Osteocyte (in vitro differentiated cells): ENCODE measurements at regions not wholly inside any gene's neighbourhood (a gene's known extent, or its start where the extent isn't known, plus 50 kb on each side); places are given as distances from the start of the nearest gene placed in this dataset.

Experiments
- DNase-seq: peaks from one replicate; pipeline ENCODE4 v3.0.0; 2021; ENCODE audit warnings: mixed read lengths; ENCODE audit not compliant: unreplicated experiment; ENCODE audit errors: extremely low spot score
- H3K27ac Mint-ChIP-seq: one replicate; pipeline ENCODE4 v1.8.0; 2021; ENCODE audit warnings: mild to moderate bottlenecking, mixed read lengths; ENCODE audit not compliant: unreplicated experiment
- H3K27me3 Mint-ChIP-seq: one replicate; pipeline ENCODE4 v1.8.0; 2021; ENCODE audit warnings: mixed read lengths; ENCODE audit not compliant: unreplicated experiment
- H3K36me3 Mint-ChIP-seq: one replicate; pipeline ENCODE4 v1.8.0; 2021; ENCODE audit warnings: mixed read lengths; ENCODE audit not compliant: unreplicated experiment
- H3K4me1 Mint-ChIP-seq: one replicate; pipeline ENCODE4 v1.8.0; 2021; ENCODE audit warnings: mixed read lengths; ENCODE audit not compliant: unreplicated experiment
- H3K4me3 Mint-ChIP-seq: one replicate; pipeline ENCODE4 v1.8.0; 2021; ENCODE audit warnings: mild to moderate bottlenecking, moderate library complexity, mixed read lengths; ENCODE audit not compliant: unreplicated experiment
- H3K9me3 Mint-ChIP-seq: one replicate; pipeline ENCODE4 v1.8.0; 2021; ENCODE audit warnings: mixed read lengths; ENCODE audit not compliant: unreplicated experiment
- TF ChIP-seq, protein P1 (sequence below): fragments of 200-600 bp; sonication (generic); IDR thresholded peaks from 2 replicates; pipeline ENCODE4 v1.5.0; 2021; ENCODE audit warnings: antibody characterized with exemption, mild to moderate bottlenecking, moderate library complexity

DNA sequence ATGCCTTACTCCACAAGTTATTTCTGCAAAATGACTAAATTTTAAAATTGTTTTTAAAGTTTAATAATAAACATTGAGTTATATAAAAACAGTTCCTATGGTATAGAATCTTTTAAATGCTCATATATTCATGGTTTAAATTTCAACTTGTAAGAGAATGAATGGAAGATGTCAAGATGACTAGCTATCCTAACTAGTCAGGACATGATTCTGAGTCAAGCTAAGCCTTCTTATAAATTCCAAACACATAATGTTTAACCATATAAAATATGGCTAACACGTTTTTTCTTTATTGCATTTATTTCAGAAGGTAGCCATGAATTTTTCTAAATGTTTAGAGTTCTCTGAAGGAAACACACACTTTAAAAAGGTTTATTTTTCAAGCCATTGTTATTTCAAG is 320.4 kb downstream of the CBLN2 start:
- no peak overlapping the region for H3K27ac Mint-ChIP-seq

DNA sequence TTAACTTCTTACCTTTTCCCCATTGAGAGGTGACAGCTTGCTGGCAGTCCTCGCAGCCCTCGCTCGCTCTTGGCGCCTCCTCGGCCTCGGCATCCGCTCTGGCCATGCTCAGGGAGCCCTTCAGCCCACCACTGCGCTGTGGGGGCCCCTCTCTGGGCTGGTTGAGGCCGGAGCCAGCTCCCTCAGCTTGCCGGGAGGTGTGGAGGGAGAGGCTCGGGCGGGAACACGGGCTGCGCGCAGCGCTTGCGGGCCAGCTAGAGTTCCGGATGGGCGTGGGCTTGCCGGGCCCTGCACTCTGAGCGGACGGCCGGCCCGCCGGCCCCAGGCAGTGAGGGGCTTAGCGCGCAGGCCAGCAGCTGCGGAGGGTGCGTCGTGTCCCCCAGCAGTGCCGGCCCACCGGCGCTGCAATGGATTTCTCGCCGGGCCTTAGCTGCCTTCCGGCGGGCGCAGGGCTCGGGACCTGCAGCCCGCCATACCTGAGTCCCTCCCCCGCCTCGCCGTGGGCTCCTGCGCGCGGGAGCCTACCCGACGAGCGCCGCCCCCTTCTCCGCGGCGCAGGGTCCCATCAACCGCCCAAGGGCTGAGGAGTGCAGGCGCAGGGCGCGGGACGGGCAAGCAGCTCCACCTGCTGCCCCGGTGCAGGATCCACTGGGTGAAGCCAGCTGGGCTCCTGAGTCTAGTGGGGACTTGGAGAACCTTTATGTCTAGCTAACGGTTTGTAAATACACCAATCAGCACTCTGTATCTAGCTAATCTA is 335.0 kb downstream of the CBLN2 start:
- Mint-ChIP-seq H3K9me3 (peaks cover 14% of the 10 kb centered on the region), H3K27ac (no peak overlapping the region), H3K27me3 (no peaks in the 10 kb centered on the region), H3K4me1 (no peaks in the 10 kb centered on the region), H3K36me3 (no peaks in the 10 kb centered on the region), H3K4me3 (no peak overlapping the region)
- TF ChIP-seq, protein P1, sequence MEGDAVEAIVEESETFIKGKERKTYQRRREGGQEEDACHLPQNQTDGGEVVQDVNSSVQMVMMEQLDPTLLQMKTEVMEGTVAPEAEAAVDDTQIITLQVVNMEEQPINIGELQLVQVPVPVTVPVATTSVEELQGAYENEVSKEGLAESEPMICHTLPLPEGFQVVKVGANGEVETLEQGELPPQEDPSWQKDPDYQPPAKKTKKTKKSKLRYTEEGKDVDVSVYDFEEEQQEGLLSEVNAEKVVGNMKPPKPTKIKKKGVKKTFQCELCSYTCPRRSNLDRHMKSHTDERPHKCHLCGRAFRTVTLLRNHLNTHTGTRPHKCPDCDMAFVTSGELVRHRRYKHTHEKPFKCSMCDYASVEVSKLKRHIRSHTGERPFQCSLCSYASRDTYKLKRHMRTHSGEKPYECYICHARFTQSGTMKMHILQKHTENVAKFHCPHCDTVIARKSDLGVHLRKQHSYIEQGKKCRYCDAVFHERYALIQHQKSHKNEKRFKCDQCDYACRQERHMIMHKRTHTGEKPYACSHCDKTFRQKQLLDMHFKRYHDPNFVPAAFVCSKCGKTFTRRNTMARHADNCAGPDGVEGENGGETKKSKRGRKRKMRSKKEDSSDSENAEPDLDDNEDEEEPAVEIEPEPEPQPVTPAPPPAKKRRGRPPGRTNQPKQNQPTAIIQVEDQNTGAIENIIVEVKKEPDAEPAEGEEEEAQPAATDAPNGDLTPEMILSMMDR: no peak
- no peak for DNase-seq

More for the DNA sequence above, 320.4 kb downstream of the CBLN2 start:
- Mint-ChIP-seq H3K27me3 (no peaks in the 10 kb centered on the region), H3K36me3 (no peaks in the 10 kb centered on the region), H3K4me3 (no peak overlapping the region), H3K4me1 (no peaks in the 10 kb centered on the region), H3K9me3 (no peaks in the 10 kb centered on the region)
- TF ChIP-seq, protein P1: no peak
- DNase-seq: no peak

DNA sequence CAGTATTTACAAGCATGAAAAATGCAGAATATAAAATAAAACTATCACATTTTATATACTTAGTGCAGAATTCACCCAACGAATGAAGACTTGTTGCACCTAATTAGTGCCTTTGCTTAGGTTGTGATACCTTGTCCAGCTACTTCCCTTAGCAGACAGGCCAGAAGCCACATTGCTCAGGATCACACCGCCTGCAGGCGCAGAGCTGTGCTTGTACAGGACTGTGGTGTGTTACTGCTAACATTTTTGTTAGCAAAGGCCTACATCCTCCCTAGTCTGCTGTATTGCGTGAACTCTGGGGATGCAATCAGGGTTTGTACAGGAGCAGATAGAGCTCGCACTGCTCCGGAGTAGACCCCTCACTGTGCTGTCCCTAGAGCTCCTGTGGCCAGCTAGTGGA is 336.9 kb downstream of the CBLN2 start:
- H3K4me1 Mint-ChIP-seq: no peaks in the 10 kb centered on the region
- no peak overlapping the region for H3K27ac Mint-ChIP-seq
- H3K27me3 Mint-ChIP-seq: no peaks in the 10 kb centered on the region
- no peak for DNase-seq
- H3K9me3 Mint-ChIP-seq: peaks cover 14% of the 10 kb centered on the region
- no peak overlapping the region for H3K4me3 Mint-ChIP-seq
- TF ChIP-seq, protein P1: no peak
- no peaks in the 10 kb centered on the region for H3K36me3 Mint-ChIP-seq

DNA sequence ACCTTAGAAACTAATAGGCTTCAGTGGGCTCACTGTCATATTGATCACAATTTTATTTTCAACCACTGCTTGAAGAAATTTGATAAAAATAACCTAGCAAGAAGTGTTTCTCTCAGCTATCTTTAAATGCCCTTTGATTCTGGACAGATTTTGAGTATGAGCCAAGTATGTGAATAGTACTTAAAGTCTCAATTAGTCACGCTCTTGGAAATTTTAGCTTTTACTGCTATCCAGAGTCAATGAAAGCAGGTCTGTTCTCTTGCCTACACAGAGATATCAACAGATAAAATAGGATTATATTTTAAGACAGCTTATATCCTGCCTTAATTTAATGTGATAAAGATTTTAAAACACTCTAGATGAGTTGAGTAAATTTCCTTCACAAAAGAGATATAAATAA is 337.3 kb downstream of the CBLN2 start:
- H3K27me3 Mint-ChIP-seq: no peaks in the 10 kb centered on the region
- TF ChIP-seq, protein P1: no peak
- no peak overlapping the region for H3K4me3 Mint-ChIP-seq
- no peak for DNase-seq
- H3K36me3 Mint-ChIP-seq: no peaks in the 10 kb centered on the region
- H3K4me1 Mint-ChIP-seq: no peaks in the 10 kb centered on the region
- H3K27ac Mint-ChIP-seq: no peak overlapping the region
- H3K9me3 Mint-ChIP-seq: peaks cover 14% of the 10 kb centered on the region

DNA sequence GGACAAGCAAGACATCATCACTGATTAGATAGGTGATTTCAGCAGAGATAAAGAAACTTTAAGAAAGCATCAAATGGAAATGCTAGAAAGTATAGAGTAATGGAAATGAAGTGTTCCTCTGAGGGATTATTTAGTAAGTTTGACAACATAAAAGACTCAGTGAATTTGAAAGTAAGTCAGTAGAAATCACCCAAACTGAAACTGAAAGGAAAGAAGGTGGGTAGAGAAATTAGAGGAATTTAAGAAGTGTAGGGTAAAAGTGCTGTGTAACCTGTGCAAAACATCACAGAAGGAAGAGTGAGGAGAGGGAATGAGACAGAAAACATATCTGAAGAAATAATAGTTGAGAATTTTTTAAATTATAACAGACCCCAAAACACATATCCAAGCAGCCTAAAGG is 343.1 kb downstream of the CBLN2 start:
- H3K27me3 Mint-ChIP-seq: no peaks in the 10 kb centered on the region
- H3K4me1 Mint-ChIP-seq: no peaks in the 10 kb centered on the region
- no peaks in the 10 kb centered on the region for H3K36me3 Mint-ChIP-seq
- H3K4me3 Mint-ChIP-seq: no peak overlapping the region
- no peak overlapping the region for H3K27ac Mint-ChIP-seq
- H3K9me3 Mint-ChIP-seq: no peaks in the 10 kb centered on the region
- DNase-seq: no peak
- TF ChIP-seq, protein P1: no peak
